ENCODE measurements at regions not wholly inside any gene's neighbourhood (a gene's known extent, or its start where the extent isn't known, plus 50 kb on each side); places are given as distances from the start of the nearest gene placed in this dataset. TPM values are rescaled to one million over a fixed set of nuclear protein-coding genes. Genes with fewer than 3 reads are reported as not detected.

- POLR2A ChIA-PET (ENCODE audit: low non-redundant PET) = interaction anchor here (0.6 to 0.7 kb wide), 2 partner anchors 635 to 732 kb away, joined by 3 read pairs; no protein-coding TSS in a partner anchor
- Histone ChIP-seq H3K27ac (ENCODE audit: low read depth, low read length, poor library complexity, severe bottlenecking) (no peak overlapping the region), H3K4me1 (ENCODE audit: insufficient read depth, low read length, poor library complexity, severe bottlenecking) (peaks cover 3% of the 10 kb centered on the region), H3K4me3 (ENCODE audit: low read depth, low read length, poor library complexity, severe bottlenecking) (no peak overlapping the region), H3K9me3 (ENCODE audit: low read depth, low read length, poor library complexity, severe bottlenecking) (no peaks in the 10 kb centered on the region), H3K36me3 (ENCODE audit: insufficient read depth, low read length, poor library complexity, severe bottlenecking) (no peaks in the 10 kb centered on the region), H3K27me3 (replicated peaks; ENCODE audit: insufficient read depth, low read depth, low read length, poor library complexity) (no peaks in the 10 kb centered on the region)
- DNase-seq (ENCODE audit: low spot score) = no peak
- no TSS peak for BruUV-seq (replicated peaks)
- intact Hi-C loops (cut with micrococcal nuclease; ENCODE audit: unreplicated experiment) = no loop called here
- CTCF ChIA-PET = no interaction called here
- TF ChIP-seq, protein P1, sequence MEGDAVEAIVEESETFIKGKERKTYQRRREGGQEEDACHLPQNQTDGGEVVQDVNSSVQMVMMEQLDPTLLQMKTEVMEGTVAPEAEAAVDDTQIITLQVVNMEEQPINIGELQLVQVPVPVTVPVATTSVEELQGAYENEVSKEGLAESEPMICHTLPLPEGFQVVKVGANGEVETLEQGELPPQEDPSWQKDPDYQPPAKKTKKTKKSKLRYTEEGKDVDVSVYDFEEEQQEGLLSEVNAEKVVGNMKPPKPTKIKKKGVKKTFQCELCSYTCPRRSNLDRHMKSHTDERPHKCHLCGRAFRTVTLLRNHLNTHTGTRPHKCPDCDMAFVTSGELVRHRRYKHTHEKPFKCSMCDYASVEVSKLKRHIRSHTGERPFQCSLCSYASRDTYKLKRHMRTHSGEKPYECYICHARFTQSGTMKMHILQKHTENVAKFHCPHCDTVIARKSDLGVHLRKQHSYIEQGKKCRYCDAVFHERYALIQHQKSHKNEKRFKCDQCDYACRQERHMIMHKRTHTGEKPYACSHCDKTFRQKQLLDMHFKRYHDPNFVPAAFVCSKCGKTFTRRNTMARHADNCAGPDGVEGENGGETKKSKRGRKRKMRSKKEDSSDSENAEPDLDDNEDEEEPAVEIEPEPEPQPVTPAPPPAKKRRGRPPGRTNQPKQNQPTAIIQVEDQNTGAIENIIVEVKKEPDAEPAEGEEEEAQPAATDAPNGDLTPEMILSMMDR (conservative IDR thresholded peaks at IDR 0.05; ENCODE audit: low read depth, low read length) = no peak
- TF ChIP-seq EZH2 (IDR thresholded peaks at IDR 0.05; ENCODE audit: borderline replicate concordance, low read depth, low read length, poor library complexity, severe bottlenecking) = no peak
Observed at GRCh38 chr6:139425780-139426179, 51.3 kb upstream of the CITED2 start.

DNA sequence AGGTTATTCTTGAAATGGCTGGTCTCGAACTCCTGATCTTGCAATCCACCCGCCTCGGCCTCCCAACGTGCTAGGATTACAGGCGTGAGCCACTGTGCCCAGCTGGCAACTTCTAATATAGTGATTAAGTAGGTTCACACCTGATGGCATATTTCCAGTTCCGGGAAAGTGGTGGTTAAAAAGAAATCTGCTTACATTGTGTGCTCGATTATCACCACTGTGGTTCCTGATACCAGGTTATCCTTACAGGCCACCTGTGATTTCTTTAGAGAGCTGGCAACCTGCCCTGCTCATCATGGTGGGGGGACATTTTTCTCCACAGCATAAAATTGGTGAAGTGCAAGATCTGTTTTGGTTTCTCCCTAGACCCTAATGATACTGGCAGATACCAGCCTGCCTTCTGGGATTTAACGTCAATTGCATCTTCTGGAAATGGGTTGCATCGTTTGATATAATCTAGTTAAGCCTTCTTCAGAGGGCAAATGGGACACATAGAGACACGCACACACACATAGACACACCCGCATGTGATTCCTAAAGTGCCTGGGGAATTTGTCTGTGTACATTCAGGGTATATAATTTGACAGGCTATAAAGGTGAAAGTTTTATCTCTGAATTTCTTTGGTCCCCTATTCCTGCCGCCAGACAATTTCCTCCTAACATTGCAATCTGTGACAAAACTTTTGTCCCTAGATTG lies 49.7 kb upstream of the CITED2 start:
- H3K36me3 ChIP-seq (ENCODE audit: insufficient read depth, low read length, poor library complexity, severe bottlenecking) = no peaks in the 10 kb centered on the region
- TF ChIP-seq, protein P1 (conservative IDR thresholded peaks at IDR 0.05; ENCODE audit: low read depth, low read length) = no peak
- TF ChIP-seq EZH2 (IDR thresholded peaks at IDR 0.05; ENCODE audit: borderline replicate concordance, low read depth, low read length, poor library complexity, severe bottlenecking) = no peak
- H3K9me3 ChIP-seq (ENCODE audit: low read depth, low read length, poor library complexity, severe bottlenecking) = no peaks in the 10 kb centered on the region
- H3K4me3 ChIP-seq (ENCODE audit: low read depth, low read length, poor library complexity, severe bottlenecking) = no peak overlapping the region
- CTCF ChIA-PET = no interaction called here
- peaks cover 3% of the 10 kb centered on the region for H3K4me1 ChIP-seq (ENCODE audit: insufficient read depth, low read length, poor library complexity, severe bottlenecking)
- H3K27me3 ChIP-seq (replicated peaks; ENCODE audit: insufficient read depth, low read depth, low read length, poor library complexity) = no peaks in the 10 kb centered on the region
- no peak overlapping the region for H3K27ac ChIP-seq (ENCODE audit: low read depth, low read length, poor library complexity, severe bottlenecking)
- no TSS peak for BruUV-seq (replicated peaks)
- intact Hi-C loops (cut with micrococcal nuclease; ENCODE audit: unreplicated experiment) = no loop called here
- POLR2A ChIA-PET (ENCODE audit: low non-redundant PET) = no interaction called here
- no peak for DNase-seq (ENCODE audit: low spot score)

Small RNA genes lying in the stretch of these regions (microRNA-seq; reads per million reads assigned to microRNA genes)
- gene MIR3668 (not detected), gene MIR4465 (not detected)

Data from A673 (cell line).